Islet precursor cell (in vitro differentiated cells): ENCODE measurements at regions not wholly inside any gene's neighbourhood (a gene's known extent, or its start where the extent isn't known, plus 50 kb on each side); places are given as distances from the start of the nearest gene placed in this dataset.
"Not testable (repeated sequence)": the region's sequence is repeated elsewhere in the genome, so short reads cannot be mapped to it uniquely, and the experiment has no call there.

Experiments used
- DNase-seq: peaks from one replicate; pipeline ENCODE4 v3.0.0-alpha.2; 2018

- no peak for DNase-seq
Measured at GRCh38 chr15:35937380-35937779, 391.4 kb upstream of the DPH6 start.

- DNase-seq = no peak
Measured at GRCh38 chr15:35944945-35945585, 399.1 kb upstream of the DPH6 start.

GRCh38 chr15:35953424-35953823, 407.5 kb upstream of the DPH6 start:
- DNase-seq = no peak

GRCh38 chr15:35956056-35956455, 410.1 kb upstream of the DPH6 start:
- no peak for DNase-seq

GRCh38 chr15:35958021-35958420, 412.1 kb upstream of the DPH6 start:
- no peak for DNase-seq

GRCh38 chr15:35958975-35959374, 413.0 kb upstream of the DPH6 start:
- DNase-seq = no peak

GRCh38 chr15:35963326-35963725, 417.4 kb upstream of the DPH6 start:
- DNase-seq = no peak

- no peak for DNase-seq
Measured at GRCh38 chr15:35966781-35967180, 420.8 kb upstream of the DPH6 start.

- not testable (repeated sequence) for DNase-seq
Measured at GRCh38 chr15:35967968-35968367, 422.0 kb upstream of the DPH6 start.

- DNase-seq = no peak
Measured at GRCh38 chr15:35973029-35973428, 427.1 kb upstream of the DPH6 start.

GRCh38 chr15:35974052-35974451, 428.1 kb upstream of the DPH6 start:
- DNase-seq = no peak

GRCh38 chr15:35975941-35976340, 430.0 kb upstream of the DPH6 start:
- no peak for DNase-seq

GRCh38 chr15:35979608-35980007, 433.6 kb upstream of the DPH6 start:
- no peak for DNase-seq

GRCh38 chr15:35980719-35981118, 434.8 kb upstream of the DPH6 start:
- no peak for DNase-seq

GRCh38 chr15:35986191-35986721, 440.3 kb upstream of the DPH6 start:
- no peak for DNase-seq

- no peak for DNase-seq
Measured at GRCh38 chr15:35987056-35987455, 441.1 kb upstream of the DPH6 start.

GRCh38 chr15:35991386-35991785, 445.4 kb upstream of the DPH6 start:
- no peak for DNase-seq

- DNase-seq = no peak
Measured at GRCh38 chr15:35992791-35993190, 446.8 kb upstream of the DPH6 start.

GRCh38 chr15:35993196-35993595, 447.2 kb upstream of the DPH6 start:
- no peak for DNase-seq

- no peak for DNase-seq
Measured at GRCh38 chr15:35994876-35995275, 448.9 kb upstream of the DPH6 start.

- DNase-seq = no peak
Measured at GRCh38 chr15:35998663-35999602, 453.0 kb upstream of the DPH6 start.

- no peak for DNase-seq
Measured at GRCh38 chr15:36004891-36005490, 459.0 kb upstream of the DPH6 start.

- DNase-seq = no peak
Measured at GRCh38 chr15:36005542-36005941, 459.6 kb upstream of the DPH6 start.

- DNase-seq = no peak
Measured at GRCh38 chr15:36007699-36008098, 461.7 kb upstream of the DPH6 start.
